Adrenal gland (tissue), 9 donors: ENCODE measurements at regions not wholly inside any gene's neighbourhood (a gene's known extent, or its start where the extent isn't known, plus 50 kb on each side); places are given as distances from the start of the nearest gene placed in this dataset.

Source experiments
- DNase-seq, 7 donors: peaks; one replicate each; pipeline ENCODE4 v3.0.0-alpha.2; 2019 to 2020
- H3K27ac ChIP-seq, 5 donors: fragments of 200-600 bp; sonication (generic) in 4 of 5; 1 replicate in 3 of 5; 2 replicates in 2 of 5; pipeline versions ENCODE4 v1.5.1 to v1.8.0; 2016 to 2020; ENCODE audit warnings: mild to moderate bottlenecking in 1 of 5
- H3K27me3 ChIP-seq: fragments of 200-600 bp; 2 replicates; pipeline ENCODE4 v1.8.0; 2021
- H3K36me3 ChIP-seq, 2 donors: fragments of 200-600 bp; replicated peaks in 1 of 2; 1 replicate in 1 of 2; 2 replicates in 1 of 2; pipeline versions ENCODE4 v1.5.1 to v1.8.0; 2018 to 2022
- H3K4me1 ChIP-seq, 2 donors: fragments of 200-600 bp; replicated peaks in 1 of 2; 1 replicate in 1 of 2; 2 replicates in 1 of 2; pipeline versions ENCODE4 v1.5.1 to v1.8.0; 2018 to 2021
- H3K4me3 ChIP-seq, 4 donors: fragments of 200-600 bp; sonication (generic) in 3 of 4; one replicate each; pipeline ENCODE4 v1.5.1; 2016 to 2018
- H3K9me3 ChIP-seq, 3 donors: fragments of 200-600 bp; sonication (generic) in 1 of 3; replicated peaks in 1 of 3; 1 replicate in 2 of 3; 2 replicates in 1 of 3; pipeline versions ENCODE4 v1.5.1 to v1.8.0; 2016 to 2021
- CTCF ChIP-seq, 6 experiments: fragments of 450-650 bp in 4 of 6; fragments of 200-600 bp in 2 of 6; sonication (generic) in 1 of 6; IDR thresholded peaks; 1 replicate in 5 of 6; 2 replicates in 1 of 6; pipeline versions ENCODE4 v1.5.1 to v1.8.0; 2016 to 2021; ENCODE audit warnings: antibody characterized with exemption in 6 of 6, mild to moderate bottlenecking in 2 of 6, moderate library complexity in 1 of 6
- POLR2A ChIP-seq, 2 donors: fragments of 450-650 bp; IDR thresholded peaks; one replicate each; pipeline ENCODE4 v1.6.1; 2017; ENCODE audit warnings: antibody characterized with exemption in 2 of 2, mild to moderate bottlenecking in 2 of 2, moderate library complexity in 1 of 2
- WGBS, 4 donors: extraction: QIAGEN DNeasy Blood & Tissue Kit in 2 of 4; methylation state at CpG; one replicate each; pipeline versions ENCODE4 v1.1.5 to v1.1.7; 2013 to 2017; 5-methylcytosine and 5-hydroxymethylcytosine counted together
- intact Hi-C, 2 donors: fragments of 100-400 bp; cut with DNase I; formaldehyde crosslinking; loops; one replicate each; pipeline versions ENCODE4 v1.14.1 to v1.15.0; 2022 to 2023
- donor health status: healthy with polysubstance abuse.
- donor health status: Bipolar disorder and iron deficiency.
- donor health status: DM: yes; HTN: yes; CAD: no.
- donor health status: DM: no; HTN: no; CAD: no.
- donor health status: DM: no; HTN: no; CAD: no.

- no peaks in the 10 kb centered on the region for H3K9me3 ChIP-seq
- 71 to 95% (median 86%) methylated on average over 3 to 9 of the region's 9 CpGs for WGBS, 4 donors
- H3K27me3 ChIP-seq: no peaks in the 10 kb centered on the region
- intact Hi-C loops: no loop called here
- H3K4me1 ChIP-seq: no peaks in the 10 kb centered on the region
- H3K36me3 ChIP-seq: no peaks in the 10 kb centered on the region
- no peak for TF ChIP-seq POLR2A (IDR thresholded peaks at IDR 0.05)
- no peak for TF ChIP-seq CTCF (IDR thresholded peaks at IDR 0.05)
- DNase-seq: no peak
- H3K27ac ChIP-seq: no peak overlapping the region
- H3K4me3 ChIP-seq: no peak overlapping the region
Measured at GRCh38 chr6:44531442-44532015, 144.0 kb downstream of the CDC5L start.

- Histone ChIP-seq H3K9me3 (no peaks in the 10 kb centered on the region), H3K27ac (no peak overlapping the region), H3K4me1 (no peaks in the 10 kb centered on the region), H3K4me3 (no peak overlapping the region), H3K27me3 (no peaks in the 10 kb centered on the region), H3K36me3 (no peaks in the 10 kb centered on the region)
- no peak for DNase-seq
- no peak for TF ChIP-seq POLR2A (IDR thresholded peaks at IDR 0.05)
- TF ChIP-seq CTCF (IDR thresholded peaks at IDR 0.05): no peak
- intact Hi-C loops: no loop called here
- WGBS, 4 donors: 87 to 95% (median 90%) methylated on average over 2 of the region's 2 CpGs
Measured at GRCh38 chr6:44533421-44533820, 145.9 kb downstream of the CDC5L start.

GRCh38 chr6:44534291-44534690 lies 146.8 kb downstream of the CDC5L start:
- no peaks in the 10 kb centered on the region for H3K9me3 ChIP-seq
- intact Hi-C loops: no loop called here
- H3K36me3 ChIP-seq: no peaks in the 10 kb centered on the region
- H3K27ac ChIP-seq: no peak overlapping the region
- no peak for DNase-seq
- WGBS, 4 donors: 87 to 95% (median 90%) methylated on average over 5 of the region's 5 CpGs
- no peak overlapping the region for H3K4me3 ChIP-seq
- TF ChIP-seq CTCF (IDR thresholded peaks at IDR 0.05) (no peak), POLR2A (IDR thresholded peaks at IDR 0.05) (no peak)
- H3K27me3 ChIP-seq: no peaks in the 10 kb centered on the region
- no peaks in the 10 kb centered on the region for H3K4me1 ChIP-seq

GRCh38 chr6:44535446-44535845 lies 147.9 kb downstream of the CDC5L start:
- no peaks in the 10 kb centered on the region for H3K9me3 ChIP-seq
- no peaks in the 10 kb centered on the region for H3K36me3 ChIP-seq
- intact Hi-C loops: no loop called here
- 77 to 93% (median 80%) methylated on average over 5 to 6 of the region's 6 CpGs for WGBS, 4 donors
- no peak for DNase-seq
- TF ChIP-seq POLR2A (IDR thresholded peaks at IDR 0.05) (no peak), CTCF (IDR thresholded peaks at IDR 0.05) (no peak)
- no peak overlapping the region for H3K27ac ChIP-seq
- H3K27me3 ChIP-seq: no peaks in the 10 kb centered on the region
- no peaks in the 10 kb centered on the region for H3K4me1 ChIP-seq
- no peak overlapping the region for H3K4me3 ChIP-seq
